Endothelial cell of umbilical vein (primary cell): ENCODE measurements at regions not wholly inside any gene's neighbourhood (a gene's known extent, or its start where the extent isn't known, plus 50 kb on each side); places are given as distances from the start of the nearest gene placed in this dataset.

Experiments used
- EZH2 ChIP-seq: IDR thresholded peaks from 2 replicates; pipeline ENCODE4 v1.6.1; 2012; ENCODE audit warnings: borderline replicate concordance, low read depth, mild to moderate bottlenecking, moderate library complexity, low read length, inconsistent platforms; ENCODE audit not compliant: severe bottlenecking
- FOS ChIP-seq: IDR thresholded peaks from 2 replicates; pipeline ENCODE4 v1.6.1; 2011; ENCODE audit warnings: mild to moderate bottlenecking, low read length, moderate library complexity, borderline replicate concordance; ENCODE audit not compliant: insufficient read depth
- JUN ChIP-seq: IDR thresholded peaks from 2 replicates; pipeline ENCODE4 v1.6.1; 2011; ENCODE audit warnings: borderline replicate concordance, low read depth; ENCODE audit not compliant: insufficient read length, insufficient read depth
- POLR2A ChIP-seq: IDR thresholded peaks from 2 replicates; pipeline ENCODE4 v1.6.1; 2012; ENCODE audit warnings: low read depth, mild to moderate bottlenecking, control low read depth, low read length
- POLR2AphosphoS5 ChIP-seq: IDR thresholded peaks from 2 replicates; pipeline ENCODE4 v1.6.1; 2012; ENCODE audit warnings: low read depth, mild to moderate bottlenecking, control low read depth, low read length, moderate library complexity; ENCODE audit not compliant: insufficient read depth
- TF ChIP-seq, protein P1 (sequence below), 2 donors: IDR thresholded peaks; 1 replicate in 1 of 2; 2 replicates in 1 of 2; pipeline ENCODE4 v1.5.1; 2011; ENCODE audit warnings: low read length in 2 of 2, mild to moderate bottlenecking in 2 of 2, moderate library complexity in 2 of 2, control low read depth in 1 of 2, inconsistent platforms in 1 of 2, low read depth in 1 of 2; ENCODE audit not compliant: insufficient read depth in 1 of 2; ENCODE audit errors: extremely low read depth in 1 of 2

DNA sequence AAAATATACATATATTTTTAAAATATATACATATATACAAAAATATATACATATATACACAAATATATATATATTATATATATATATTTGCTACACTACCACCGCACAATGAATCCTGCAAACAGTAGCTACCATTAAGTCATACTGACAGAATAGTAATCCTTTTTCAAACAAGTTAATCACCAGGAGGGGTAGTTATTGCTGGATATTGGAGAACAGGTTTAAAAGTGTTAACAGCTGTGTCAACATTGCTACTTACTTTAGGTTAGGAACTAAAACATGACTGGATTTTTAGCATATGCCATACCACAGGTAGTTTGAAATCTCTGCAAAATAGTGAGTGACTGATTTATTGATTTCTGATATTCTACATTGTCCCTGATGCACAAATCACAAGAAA lies 529.1 kb upstream of the CDH7 start:
- TF ChIP-seq, protein P1, sequence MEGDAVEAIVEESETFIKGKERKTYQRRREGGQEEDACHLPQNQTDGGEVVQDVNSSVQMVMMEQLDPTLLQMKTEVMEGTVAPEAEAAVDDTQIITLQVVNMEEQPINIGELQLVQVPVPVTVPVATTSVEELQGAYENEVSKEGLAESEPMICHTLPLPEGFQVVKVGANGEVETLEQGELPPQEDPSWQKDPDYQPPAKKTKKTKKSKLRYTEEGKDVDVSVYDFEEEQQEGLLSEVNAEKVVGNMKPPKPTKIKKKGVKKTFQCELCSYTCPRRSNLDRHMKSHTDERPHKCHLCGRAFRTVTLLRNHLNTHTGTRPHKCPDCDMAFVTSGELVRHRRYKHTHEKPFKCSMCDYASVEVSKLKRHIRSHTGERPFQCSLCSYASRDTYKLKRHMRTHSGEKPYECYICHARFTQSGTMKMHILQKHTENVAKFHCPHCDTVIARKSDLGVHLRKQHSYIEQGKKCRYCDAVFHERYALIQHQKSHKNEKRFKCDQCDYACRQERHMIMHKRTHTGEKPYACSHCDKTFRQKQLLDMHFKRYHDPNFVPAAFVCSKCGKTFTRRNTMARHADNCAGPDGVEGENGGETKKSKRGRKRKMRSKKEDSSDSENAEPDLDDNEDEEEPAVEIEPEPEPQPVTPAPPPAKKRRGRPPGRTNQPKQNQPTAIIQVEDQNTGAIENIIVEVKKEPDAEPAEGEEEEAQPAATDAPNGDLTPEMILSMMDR (IDR thresholded peaks at IDR 0.05; ENCODE audit: extremely low read depth in 1 of 2, insufficient read depth in 1 of 2, low read depth in 1 of 2, low read length in 2 of 2): no peak
- TF ChIP-seq POLR2A: no peak
- TF ChIP-seq POLR2AphosphoS5: no peak
- TF ChIP-seq EZH2: no peak
- TF ChIP-seq FOS: no peak
- no peak for TF ChIP-seq JUN
